T-helper 17 cell (primary cell): ENCODE measurements at regions not wholly inside any gene's neighbourhood (a gene's known extent, or its start where the extent isn't known, plus 50 kb on each side); places are given as distances from the start of the nearest gene placed in this dataset.

Experiments used
- ATAC-seq: fragments of 150-1000 bp; cut with Tn5 transposase; 2 replicates; pipeline ENCODE4 v1.10.0; 2021; ENCODE audit warnings: mild to moderate bottlenecking, moderate library complexity
- DNase-seq, 3 donors: peaks; one replicate each; pipeline versions ENCODE4 v3.0.0 to v3.0.0-alpha.2; 2020 to 2021
- H3K9me3 ChIP-seq: one replicate; pipeline ENCODE4 v1.7.0; 2013; ENCODE audit warnings: low read length, mild to moderate bottlenecking; ENCODE audit not compliant: control insufficient read depth, poor library complexity, severe bottlenecking
- H3K27ac Mint-ChIP-seq: one replicate; pipeline ENCODE4 v1.8.0; 2022; ENCODE audit warnings: mild to moderate bottlenecking, moderate library complexity, mixed read lengths
- H3K27me3 Mint-ChIP-seq: one replicate; pipeline ENCODE4 v1.8.0; 2022; ENCODE audit warnings: mixed read lengths
- H3K36me3 Mint-ChIP-seq: one replicate; pipeline ENCODE4 v1.8.0; 2022; ENCODE audit warnings: low read depth, mixed read lengths
- H3K4me1 Mint-ChIP-seq: one replicate; pipeline ENCODE4 v1.8.0; 2022; ENCODE audit warnings: mild to moderate bottlenecking, mixed read lengths
- H3K4me3 Mint-ChIP-seq: one replicate; pipeline ENCODE4 v1.8.0; 2022; ENCODE audit warnings: mild to moderate bottlenecking, moderate library complexity, mixed read lengths

GRCh38 chr16:6558126-6558525 is 774.5 kb upstream of the RBFOX1 start:
- H3K4me3 Mint-ChIP-seq, result no peak overlapping the region
- DNase-seq (no peak), ATAC-seq (no peak)
- no peak overlapping the region for H3K27ac Mint-ChIP-seq
- H3K27me3 Mint-ChIP-seq, result no peaks in the 10 kb centered on the region
- no peaks in the 10 kb centered on the region for H3K36me3 Mint-ChIP-seq
- no peaks in the 10 kb centered on the region for H3K4me1 Mint-ChIP-seq
- H3K9me3 ChIP-seq, result no peaks in the 10 kb centered on the region

GRCh38 chr16:6557353-6558023 is 775.2 kb upstream of the RBFOX1 start:
- Mint-ChIP-seq H3K4me3 (no peak overlapping the region), H3K4me1 (no peaks in the 10 kb centered on the region), H3K27ac (no peak overlapping the region), H3K27me3 (no peaks in the 10 kb centered on the region), H3K36me3 (no peaks in the 10 kb centered on the region)
- DNase-seq, result no peak
- H3K9me3 ChIP-seq, result no peaks in the 10 kb centered on the region
- no peak for ATAC-seq

- ATAC-seq (no peak), DNase-seq (no peak)
- no peaks in the 10 kb centered on the region for H3K27me3 Mint-ChIP-seq
- H3K36me3 Mint-ChIP-seq, result no peaks in the 10 kb centered on the region
- no peaks in the 10 kb centered on the region for H3K4me1 Mint-ChIP-seq
- H3K4me3 Mint-ChIP-seq, result no peak overlapping the region
- no peaks in the 10 kb centered on the region for H3K9me3 ChIP-seq
- H3K27ac Mint-ChIP-seq, result no peak overlapping the region
Observed at GRCh38 chr16:6549415-6549814, 783.2 kb upstream of the RBFOX1 start.

- ATAC-seq, result no peak
- Mint-ChIP-seq H3K27me3 (no peaks in the 10 kb centered on the region), H3K36me3 (no peaks in the 10 kb centered on the region), H3K4me1 (no peaks in the 10 kb centered on the region), H3K4me3 (no peak overlapping the region), H3K27ac (no peak overlapping the region)
- DNase-seq, result no peak
- H3K9me3 ChIP-seq, result no peaks in the 10 kb centered on the region
Observed at GRCh38 chr16:6548507-6548906, 784.1 kb upstream of the RBFOX1 start.

- H3K27ac Mint-ChIP-seq, result no peak overlapping the region
- H3K4me1 Mint-ChIP-seq, result no peaks in the 10 kb centered on the region
- DNase-seq, result no peak
- no peaks in the 10 kb centered on the region for H3K9me3 ChIP-seq
- no peak overlapping the region for H3K4me3 Mint-ChIP-seq
- no peaks in the 10 kb centered on the region for H3K36me3 Mint-ChIP-seq
- ATAC-seq, result no peak
- H3K27me3 Mint-ChIP-seq, result no peaks in the 10 kb centered on the region
Observed at GRCh38 chr16:6547131-6547530, 785.5 kb upstream of the RBFOX1 start.

GRCh38 chr16:6545329-6545728 is 787.3 kb upstream of the RBFOX1 start:
- H3K9me3 ChIP-seq, result no peaks in the 10 kb centered on the region
- Mint-ChIP-seq H3K27ac (no peak overlapping the region), H3K4me1 (no peaks in the 10 kb centered on the region), H3K4me3 (no peak overlapping the region), H3K27me3 (no peaks in the 10 kb centered on the region), H3K36me3 (no peaks in the 10 kb centered on the region)
- DNase-seq (no peak), ATAC-seq (no peak)

GRCh38 chr16:6541267-6541666 is 791.4 kb upstream of the RBFOX1 start:
- no peaks in the 10 kb centered on the region for H3K9me3 ChIP-seq
- H3K4me3 Mint-ChIP-seq, result no peak overlapping the region
- no peaks in the 10 kb centered on the region for H3K4me1 Mint-ChIP-seq
- no peaks in the 10 kb centered on the region for H3K36me3 Mint-ChIP-seq
- H3K27ac Mint-ChIP-seq, result no peak overlapping the region
- ATAC-seq (no peak), DNase-seq (no peak)
- no peaks in the 10 kb centered on the region for H3K27me3 Mint-ChIP-seq

- no peaks in the 10 kb centered on the region for H3K9me3 ChIP-seq
- Mint-ChIP-seq H3K36me3 (no peaks in the 10 kb centered on the region), H3K4me1 (no peaks in the 10 kb centered on the region), H3K27me3 (no peaks in the 10 kb centered on the region), H3K4me3 (no peak overlapping the region), H3K27ac (no peak overlapping the region)
- no peak for DNase-seq
- no peak for ATAC-seq
Observed at GRCh38 chr16:6536411-6536810, 796.2 kb upstream of the RBFOX1 start.

- Mint-ChIP-seq H3K27me3 (no peaks in the 10 kb centered on the region), H3K4me1 (no peaks in the 10 kb centered on the region), H3K36me3 (no peaks in the 10 kb centered on the region), H3K27ac (no peak overlapping the region), H3K4me3 (no peak overlapping the region)
- DNase-seq (no peak), ATAC-seq (no peak)
- H3K9me3 ChIP-seq, result no peaks in the 10 kb centered on the region
Observed at GRCh38 chr16:6531067-6531466, 801.6 kb upstream of the RBFOX1 start.

GRCh38 chr16:6528217-6528616 is 804.4 kb upstream of the RBFOX1 start:
- H3K27ac Mint-ChIP-seq, result no peak overlapping the region
- no peak overlapping the region for H3K4me3 Mint-ChIP-seq
- no peaks in the 10 kb centered on the region for H3K9me3 ChIP-seq
- DNase-seq (no peak), ATAC-seq (no peak)
- H3K4me1 Mint-ChIP-seq, result no peaks in the 10 kb centered on the region
- H3K27me3 Mint-ChIP-seq, result no peaks in the 10 kb centered on the region
- no peaks in the 10 kb centered on the region for H3K36me3 Mint-ChIP-seq

- Mint-ChIP-seq H3K4me3 (no peak overlapping the region), H3K27me3 (no peaks in the 10 kb centered on the region), H3K36me3 (no peaks in the 10 kb centered on the region), H3K27ac (no peak overlapping the region), H3K4me1 (no peaks in the 10 kb centered on the region)
- ATAC-seq, result no peak
- no peak for DNase-seq
- H3K9me3 ChIP-seq, result no peaks in the 10 kb centered on the region
Observed at GRCh38 chr16:6527646-6528045, 805.0 kb upstream of the RBFOX1 start.

GRCh38 chr16:6524501-6524900 is 808.1 kb upstream of the RBFOX1 start:
- no peak for ATAC-seq
- Mint-ChIP-seq H3K4me1 (no peaks in the 10 kb centered on the region), H3K27ac (no peak overlapping the region), H3K4me3 (no peak overlapping the region), H3K36me3 (no peaks in the 10 kb centered on the region), H3K27me3 (no peaks in the 10 kb centered on the region)
- no peak for DNase-seq
- no peaks in the 10 kb centered on the region for H3K9me3 ChIP-seq

- DNase-seq (no peak), ATAC-seq (no peak)
- Mint-ChIP-seq H3K36me3 (no peaks in the 10 kb centered on the region), H3K27ac (no peak overlapping the region), H3K27me3 (no peaks in the 10 kb centered on the region), H3K4me1 (no peaks in the 10 kb centered on the region), H3K4me3 (no peak overlapping the region)
- no peaks in the 10 kb centered on the region for H3K9me3 ChIP-seq
Observed at GRCh38 chr16:6517020-6517720, 815.5 kb upstream of the RBFOX1 start.

GRCh38 chr16:6512512-6512911 is 820.1 kb upstream of the RBFOX1 start:
- Mint-ChIP-seq H3K36me3 (no peaks in the 10 kb centered on the region), H3K27me3 (no peaks in the 10 kb centered on the region), H3K4me3 (no peak overlapping the region), H3K4me1 (no peaks in the 10 kb centered on the region), H3K27ac (no peak overlapping the region)
- ATAC-seq, result no peak
- H3K9me3 ChIP-seq, result no peaks in the 10 kb centered on the region
- DNase-seq, result no peak
